Testis (tissue), 2 donors: ENCODE measurements at regions not wholly inside any gene's neighbourhood (a gene's known extent, or its start where the extent isn't known, plus 50 kb on each side); places are given as distances from the start of the nearest gene placed in this dataset.

Experiments used
- DNase-seq: peaks from one replicate; pipeline ENCODE4 v3.0.0-alpha.2; 2019
- H3K27ac ChIP-seq, 2 donors: fragments of 200-600 bp; sonication (generic); one replicate each; pipeline ENCODE4 v1.5.1; 2019
- H3K27me3 ChIP-seq: fragments of 200-600 bp; sonication (generic); one replicate; pipeline ENCODE4 v1.5.1; 2019
- H3K36me3 ChIP-seq: fragments of 200-600 bp; sonication (generic); one replicate; pipeline ENCODE4 v1.5.1; 2017; ENCODE audit warnings: low read depth; ENCODE audit errors: missing control alignments
- H3K4me1 ChIP-seq: fragments of 200-600 bp; sonication (generic); one replicate; pipeline ENCODE4 v1.5.1; 2019
- H3K4me3 ChIP-seq, 2 donors: fragments of 200-600 bp; sonication (generic); one replicate each; pipeline ENCODE4 v1.5.1; 2017 to 2019
- H3K9me3 ChIP-seq: fragments of 200-600 bp; sonication (generic); one replicate; pipeline ENCODE4 v1.5.1; 2017
- POLR2A ChIP-seq: fragments of 450-650 bp; IDR thresholded peaks from one replicate; pipeline ENCODE4 v1.6.1; 2017; ENCODE audit warnings: antibody characterized with exemption, mild to moderate bottlenecking, moderate library complexity
- WGBS, 2 donors: methylation state at CpG; one replicate each; pipeline ENCODE4 v1.1.5; 2018; 5-methylcytosine and 5-hydroxymethylcytosine counted together
- intact Hi-C: fragments of 100-400 bp; cut with DNase I; formaldehyde crosslinking; loops from one replicate; pipeline ENCODE4 v1.15.1; 2023; ENCODE audit warnings: low total_unique reads
- TF ChIP-seq, protein P1 (sequence below), 3 experiments: fragments of 450-650 bp in 2 of 3; fragments of 200-600 bp in 1 of 3; sonication (generic) in 1 of 3; IDR thresholded peaks; one replicate each; pipeline ENCODE4 v1.5.1; 2016 to 2019; ENCODE audit warnings: antibody characterized with exemption in 3 of 3, mild to moderate bottlenecking in 2 of 3, moderate library complexity in 1 of 3

DNA sequence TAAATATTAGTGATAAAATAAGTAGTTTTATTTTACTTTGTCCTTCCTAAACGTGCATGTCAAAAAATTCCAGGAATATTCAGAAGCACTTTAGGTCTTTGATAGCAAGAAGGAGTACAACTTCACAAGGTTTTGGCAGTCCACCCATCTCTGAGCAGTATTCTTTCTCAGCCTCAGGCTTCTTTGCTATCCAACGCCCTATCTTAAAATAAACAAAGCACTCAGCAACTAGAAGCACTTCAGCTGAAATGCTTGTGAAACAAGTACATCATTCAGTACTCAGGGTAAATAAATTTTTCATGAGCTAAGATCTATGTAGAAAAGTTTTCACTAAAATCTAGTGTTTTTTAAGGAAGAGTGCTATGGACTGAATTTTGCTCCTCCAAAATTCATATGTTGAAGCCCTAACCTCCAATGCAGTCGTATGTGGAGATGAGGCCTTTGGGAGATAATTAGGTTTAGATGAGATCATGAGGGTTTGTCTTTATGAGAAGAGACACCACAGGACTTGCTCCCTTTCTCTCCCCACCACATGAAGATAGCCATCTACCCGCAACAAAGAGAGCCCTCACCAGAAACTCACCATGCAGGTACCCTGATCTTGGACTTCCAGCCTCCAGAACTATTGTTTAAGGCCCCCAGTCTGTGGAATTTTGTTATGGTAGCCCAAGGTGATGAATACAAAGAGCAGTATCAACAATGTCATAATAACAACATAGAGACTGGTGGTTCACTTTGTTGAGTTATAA lies 539.1 kb downstream of the TFAP2A start:
- H3K27me3 ChIP-seq, result no peaks in the 10 kb centered on the region
- DNase-seq, result no peak
- no peaks in the 10 kb centered on the region for H3K36me3 ChIP-seq
- WGBS, 2 donors, result 52 to 59% methylated on average over 4 of the region's 4 CpGs
- H3K4me3 ChIP-seq, result no peak overlapping the region
- H3K27ac ChIP-seq, result no peak overlapping the region
- no peak for TF ChIP-seq POLR2A
- TF ChIP-seq, protein P1, sequence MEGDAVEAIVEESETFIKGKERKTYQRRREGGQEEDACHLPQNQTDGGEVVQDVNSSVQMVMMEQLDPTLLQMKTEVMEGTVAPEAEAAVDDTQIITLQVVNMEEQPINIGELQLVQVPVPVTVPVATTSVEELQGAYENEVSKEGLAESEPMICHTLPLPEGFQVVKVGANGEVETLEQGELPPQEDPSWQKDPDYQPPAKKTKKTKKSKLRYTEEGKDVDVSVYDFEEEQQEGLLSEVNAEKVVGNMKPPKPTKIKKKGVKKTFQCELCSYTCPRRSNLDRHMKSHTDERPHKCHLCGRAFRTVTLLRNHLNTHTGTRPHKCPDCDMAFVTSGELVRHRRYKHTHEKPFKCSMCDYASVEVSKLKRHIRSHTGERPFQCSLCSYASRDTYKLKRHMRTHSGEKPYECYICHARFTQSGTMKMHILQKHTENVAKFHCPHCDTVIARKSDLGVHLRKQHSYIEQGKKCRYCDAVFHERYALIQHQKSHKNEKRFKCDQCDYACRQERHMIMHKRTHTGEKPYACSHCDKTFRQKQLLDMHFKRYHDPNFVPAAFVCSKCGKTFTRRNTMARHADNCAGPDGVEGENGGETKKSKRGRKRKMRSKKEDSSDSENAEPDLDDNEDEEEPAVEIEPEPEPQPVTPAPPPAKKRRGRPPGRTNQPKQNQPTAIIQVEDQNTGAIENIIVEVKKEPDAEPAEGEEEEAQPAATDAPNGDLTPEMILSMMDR (IDR thresholded peaks at IDR 0.05), result no peak
- intact Hi-C loops, result no loop called here
- no peaks in the 10 kb centered on the region for H3K4me1 ChIP-seq
- H3K9me3 ChIP-seq, result no peaks in the 10 kb centered on the region

DNA sequence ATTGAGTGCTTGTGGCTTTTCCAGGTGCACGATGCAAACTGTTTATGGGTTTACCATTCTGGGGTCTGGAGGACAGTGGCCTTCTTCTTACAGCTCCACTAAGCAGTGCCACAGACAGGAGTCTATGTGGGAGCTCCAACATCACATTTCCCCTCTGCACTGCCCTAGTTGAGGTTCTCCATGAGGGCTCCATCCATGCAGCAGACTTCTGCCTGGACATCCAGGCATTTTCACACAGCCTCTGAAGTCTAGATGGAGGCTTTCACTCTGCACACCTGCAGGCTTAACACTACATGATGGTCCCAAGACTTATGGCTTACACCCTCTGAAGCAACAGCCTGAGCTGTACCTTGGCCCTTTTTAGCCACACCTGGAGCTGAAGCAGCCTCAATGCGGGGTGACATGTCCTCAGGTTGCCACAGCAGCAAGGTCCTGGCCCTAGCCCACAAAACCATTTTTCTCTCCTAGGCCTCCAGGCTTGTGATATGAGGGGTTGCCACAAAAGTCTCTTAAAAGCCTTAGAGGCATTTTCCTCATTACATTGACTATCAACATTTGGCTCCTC lies 552.2 kb downstream of the TFAP2A start:
- TF ChIP-seq POLR2A, result no peak
- TF ChIP-seq, protein P1 (IDR thresholded peaks at IDR 0.05), result no peak
- Histone ChIP-seq H3K27me3 (no peaks in the 10 kb centered on the region), H3K4me3 (no peak overlapping the region), H3K9me3 (no peaks in the 10 kb centered on the region), H3K27ac (no peak overlapping the region), H3K36me3 (no peaks in the 10 kb centered on the region), H3K4me1 (no peaks in the 10 kb centered on the region)
- DNase-seq, result no peak
- intact Hi-C loops, result no loop called here
- WGBS, 2 donors, result 82 to 89% methylated on average over 2 of the region's 2 CpGs

DNA sequence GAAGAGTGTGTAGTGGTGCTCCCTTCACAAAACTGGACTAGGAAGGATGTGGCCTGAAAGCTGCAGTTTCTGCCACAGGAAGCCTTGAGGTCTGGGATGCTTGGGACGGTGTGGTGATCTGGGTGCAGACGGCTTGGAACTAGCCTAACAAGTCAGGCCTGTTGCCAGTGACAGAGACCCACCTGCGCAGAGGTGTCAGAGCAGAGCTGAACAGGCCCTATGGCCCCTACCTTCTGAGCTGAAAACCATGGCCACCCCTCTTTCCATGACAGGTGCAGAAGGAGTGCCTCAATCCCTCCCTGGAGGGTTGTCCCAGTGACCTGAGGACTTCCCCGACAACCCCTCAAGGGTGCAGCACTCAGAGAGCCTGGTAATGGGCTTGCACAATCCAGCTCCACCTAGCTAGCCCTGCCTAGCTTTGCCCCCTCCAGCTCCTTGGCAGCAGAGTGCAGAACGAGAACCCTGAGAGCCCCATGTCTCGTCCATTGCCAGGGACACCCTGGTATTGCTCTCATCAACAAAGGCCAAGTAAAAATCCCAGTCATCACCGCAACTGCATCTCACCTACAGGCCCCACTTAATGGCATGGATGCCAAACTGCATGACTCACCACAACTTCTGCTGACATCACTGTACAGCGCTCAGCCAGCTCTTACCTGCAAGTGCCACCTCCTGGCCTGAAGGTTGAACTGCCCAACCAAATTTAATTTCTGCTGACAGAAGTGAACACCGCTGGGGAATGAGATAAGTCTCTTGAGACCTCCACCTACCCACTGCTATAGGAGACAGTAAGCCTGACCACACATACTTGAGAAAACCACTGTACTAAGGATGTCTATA lies 563.1 kb downstream of the TFAP2A start:
- intact Hi-C loops, result no loop called here

DNA sequence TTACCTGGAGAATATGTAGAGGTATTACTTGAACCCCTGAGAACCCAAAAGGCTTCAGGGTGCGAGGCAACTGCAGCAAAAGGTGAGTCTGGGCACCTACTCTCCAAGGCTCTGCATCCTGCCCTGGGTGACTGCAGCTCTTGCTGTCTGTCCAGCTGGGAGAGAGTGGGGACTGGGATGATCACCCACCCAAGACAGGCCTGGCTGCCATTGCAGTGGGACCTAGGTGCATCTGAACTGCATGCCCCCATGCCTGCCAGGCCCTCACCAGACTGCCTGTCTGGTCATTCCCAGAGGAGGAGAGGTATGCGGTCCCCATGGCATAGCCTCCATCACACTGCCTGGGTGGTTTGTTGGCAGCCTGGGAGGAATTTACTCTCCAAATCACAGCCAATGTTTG lies 563.9 kb downstream of the TFAP2A start:
- intact Hi-C loops, result no loop called here
- Histone ChIP-seq H3K9me3 (no peaks in the 10 kb centered on the region), H3K4me1 (no peaks in the 10 kb centered on the region), H3K36me3 (no peaks in the 10 kb centered on the region), H3K27ac (no peak overlapping the region), H3K4me3 (no peak overlapping the region), H3K27me3 (no peaks in the 10 kb centered on the region)
- WGBS, 2 donors, result 60 to 100% methylated on average over 1 to 2 of the region's 2 CpGs
- DNase-seq, result no peak
- TF ChIP-seq, protein P1 (IDR thresholded peaks at IDR 0.05), result no peak
- no peak for TF ChIP-seq POLR2A

More for the DNA sequence above, 563.1 kb downstream of the TFAP2A start:
- Histone ChIP-seq H3K9me3 (no peaks in the 10 kb centered on the region), H3K4me1 (no peaks in the 10 kb centered on the region), H3K4me3 (no peak overlapping the region), H3K27ac (no peak overlapping the region), H3K27me3 (no peaks in the 10 kb centered on the region), H3K36me3 (no peaks in the 10 kb centered on the region)
- no peak for TF ChIP-seq POLR2A
- DNase-seq, result no peak
- WGBS, 2 donors, result 71 to 86% methylated on average over 5 to 9 of the region's 9 CpGs

DNA sequence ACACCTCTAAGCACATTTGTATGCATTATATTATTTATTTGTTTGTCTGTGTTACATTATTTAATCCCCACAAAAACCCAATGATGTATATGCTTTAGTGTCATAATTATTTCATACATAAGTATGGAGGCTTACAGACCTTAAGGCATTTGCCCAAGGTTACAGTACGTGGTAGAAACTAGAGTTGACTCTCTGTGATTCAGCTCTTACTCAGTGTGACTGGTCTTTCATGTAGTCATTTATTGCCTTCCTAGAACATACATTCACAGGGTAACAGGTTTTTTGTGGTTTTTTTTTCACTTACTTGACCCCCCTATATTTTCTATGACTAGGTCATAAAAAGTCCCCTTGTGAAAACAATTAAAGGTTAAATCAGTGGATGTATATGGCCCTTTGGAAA lies 566.8 kb downstream of the TFAP2A start:
- intact Hi-C loops, result no loop called here

More for the DNA sequence above, 566.8 kb downstream of the TFAP2A start:
- 65 to 78% methylated on average over 1 of the region's 1 CpG for WGBS, 2 donors
- no peaks in the 10 kb centered on the region for H3K27me3 ChIP-seq
- no peak overlapping the region for H3K27ac ChIP-seq
- H3K9me3 ChIP-seq, result no peaks in the 10 kb centered on the region
- no peak overlapping the region for H3K4me3 ChIP-seq
- no peaks in the 10 kb centered on the region for H3K4me1 ChIP-seq
- H3K36me3 ChIP-seq, result no peaks in the 10 kb centered on the region
- TF ChIP-seq POLR2A, result no peak
- TF ChIP-seq, protein P1 (IDR thresholded peaks at IDR 0.05), result no peak
- no peak for DNase-seq
